Esophagus (tissue), 2 donors: ENCODE measurements at regions not wholly inside any gene's neighbourhood (a gene's known extent, or its start where the extent isn't known, plus 50 kb on each side); places are given as distances from the start of the nearest gene placed in this dataset.

ENCODE experiments used
- H3K27ac ChIP-seq, 2 donors: one replicate each; pipeline ENCODE4 v1.5.1; 2013; ENCODE audit warnings: low read depth in 2 of 2, mild to moderate bottlenecking in 2 of 2, inconsistent platforms in 1 of 2, low read length in 1 of 2, moderate library complexity in 1 of 2
- H3K27me3 ChIP-seq, 2 donors: one replicate each; pipeline ENCODE4 v1.6.1; 2013; ENCODE audit warnings: low read length in 2 of 2, control low read depth in 1 of 2, mild to moderate bottlenecking in 1 of 2; ENCODE audit not compliant: insufficient read depth in 2 of 2, control insufficient read depth in 1 of 2
- H3K36me3 ChIP-seq, 2 donors: one replicate each; pipeline ENCODE4 v1.6.1; 2013; ENCODE audit warnings: low read length in 1 of 2; ENCODE audit not compliant: control insufficient read depth in 2 of 2, insufficient read depth in 2 of 2
- H3K4me1 ChIP-seq, 2 donors: one replicate each; pipeline ENCODE4 v1.6.1; 2013; ENCODE audit warnings: low read length in 1 of 2; ENCODE audit not compliant: control insufficient read depth in 2 of 2, insufficient read depth in 2 of 2
- H3K4me3 ChIP-seq, 2 donors: one replicate each; pipeline ENCODE4 v1.5.1; 2013; ENCODE audit warnings: low read length in 2 of 2, mild to moderate bottlenecking in 2 of 2, low read depth in 1 of 2, moderate library complexity in 1 of 2
- H3K9me3 ChIP-seq, 2 donors: one replicate each; pipeline ENCODE4 v1.6.1; 2013; ENCODE audit warnings: mild to moderate bottlenecking in 2 of 2, low read depth in 1 of 2, low read length in 1 of 2, moderate library complexity in 1 of 2; ENCODE audit not compliant: control insufficient read depth in 2 of 2, insufficient read depth in 1 of 2
- WGBS, 2 donors: extraction: QIAGEN DNeasy Blood & Tissue Kit; methylation state at CpG; one replicate each; pipeline ENCODE4 v1.1.7; 2013; 5-methylcytosine and 5-hydroxymethylcytosine counted together
- donor health status: healthy with polysubstance abuse.
- donor health status: Bipolar disorder and iron deficiency.

GRCh38 chr6:87914637-87915395 is 132.8 kb upstream of the SPACA1 start:
- Histone ChIP-seq H3K27ac (no peak overlapping the region), H3K36me3 (no peaks in the 10 kb centered on the region), H3K27me3 (no peaks in the 10 kb centered on the region), H3K9me3 (no peaks in the 10 kb centered on the region), H3K4me3 (no peak overlapping the region), H3K4me1 (no peaks in the 10 kb centered on the region)
- 92 to 93% methylated on average over 4 of the region's 4 CpGs for WGBS, 2 donors

GRCh38 chr6:87913974-87914373 is 133.7 kb upstream of the SPACA1 start:
- WGBS, 2 donors: 71 to 74% methylated on average over 6 of the region's 6 CpGs
- Histone ChIP-seq H3K27me3 (no peaks in the 10 kb centered on the region), H3K9me3 (no peaks in the 10 kb centered on the region), H3K27ac (no peak overlapping the region), H3K4me3 (no peak overlapping the region), H3K36me3 (no peaks in the 10 kb centered on the region), H3K4me1 (no peaks in the 10 kb centered on the region)

DNA sequence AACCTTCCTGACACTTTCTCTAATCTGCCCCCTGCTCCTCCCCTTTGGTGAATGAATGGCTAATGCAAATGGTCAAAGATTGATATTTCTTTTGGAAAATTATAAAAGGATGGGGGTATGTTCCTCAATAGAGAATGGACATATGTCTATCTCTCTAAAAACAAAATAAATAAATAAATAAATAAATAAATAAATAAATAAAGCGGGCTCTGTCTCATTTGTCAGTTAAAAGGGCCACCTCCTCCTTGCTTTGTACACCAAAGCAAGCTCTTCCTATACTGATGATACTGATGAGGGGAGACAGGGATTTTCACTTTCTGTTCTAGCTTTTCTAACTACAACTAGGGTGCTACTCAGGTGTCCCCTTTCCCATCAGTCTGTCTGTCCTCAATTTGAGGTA is 135.5 kb upstream of the SPACA1 start:
- no peaks in the 10 kb centered on the region for H3K27me3 ChIP-seq
- no peaks in the 10 kb centered on the region for H3K9me3 ChIP-seq
- H3K36me3 ChIP-seq: no peaks in the 10 kb centered on the region
- no peak overlapping the region for H3K27ac ChIP-seq
- 88 to 98% methylated on average over 1 of the region's 1 CpG for WGBS, 2 donors
- H3K4me3 ChIP-seq: no peak overlapping the region
- no peaks in the 10 kb centered on the region for H3K4me1 ChIP-seq

DNA sequence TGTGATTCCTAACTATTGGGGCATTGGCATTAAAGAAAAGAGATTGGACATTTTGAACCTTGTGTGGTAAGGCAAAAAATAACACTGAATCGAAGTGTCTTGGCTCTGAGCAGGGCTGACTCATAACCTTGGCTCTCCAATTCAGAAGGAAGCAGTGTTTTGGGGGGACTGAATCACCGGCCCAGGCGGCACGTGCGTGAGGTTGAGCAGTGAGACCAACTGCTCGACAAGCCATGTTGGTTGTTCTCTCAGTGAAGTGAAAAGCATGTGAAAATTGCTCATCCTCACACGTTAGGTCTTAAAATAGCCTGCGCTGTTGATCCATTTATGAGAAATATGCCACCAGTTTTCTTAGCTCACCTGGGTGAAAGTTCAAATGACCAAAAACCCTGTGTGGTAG is 137.8 kb upstream of the SPACA1 start:
- no peaks in the 10 kb centered on the region for H3K4me1 ChIP-seq
- no peak overlapping the region for H3K27ac ChIP-seq
- 51 to 60% methylated on average over 8 of the region's 8 CpGs for WGBS, 2 donors
- H3K4me3 ChIP-seq: no peak overlapping the region
- H3K36me3 ChIP-seq: no peaks in the 10 kb centered on the region
- no peaks in the 10 kb centered on the region for H3K9me3 ChIP-seq
- no peaks in the 10 kb centered on the region for H3K27me3 ChIP-seq

DNA sequence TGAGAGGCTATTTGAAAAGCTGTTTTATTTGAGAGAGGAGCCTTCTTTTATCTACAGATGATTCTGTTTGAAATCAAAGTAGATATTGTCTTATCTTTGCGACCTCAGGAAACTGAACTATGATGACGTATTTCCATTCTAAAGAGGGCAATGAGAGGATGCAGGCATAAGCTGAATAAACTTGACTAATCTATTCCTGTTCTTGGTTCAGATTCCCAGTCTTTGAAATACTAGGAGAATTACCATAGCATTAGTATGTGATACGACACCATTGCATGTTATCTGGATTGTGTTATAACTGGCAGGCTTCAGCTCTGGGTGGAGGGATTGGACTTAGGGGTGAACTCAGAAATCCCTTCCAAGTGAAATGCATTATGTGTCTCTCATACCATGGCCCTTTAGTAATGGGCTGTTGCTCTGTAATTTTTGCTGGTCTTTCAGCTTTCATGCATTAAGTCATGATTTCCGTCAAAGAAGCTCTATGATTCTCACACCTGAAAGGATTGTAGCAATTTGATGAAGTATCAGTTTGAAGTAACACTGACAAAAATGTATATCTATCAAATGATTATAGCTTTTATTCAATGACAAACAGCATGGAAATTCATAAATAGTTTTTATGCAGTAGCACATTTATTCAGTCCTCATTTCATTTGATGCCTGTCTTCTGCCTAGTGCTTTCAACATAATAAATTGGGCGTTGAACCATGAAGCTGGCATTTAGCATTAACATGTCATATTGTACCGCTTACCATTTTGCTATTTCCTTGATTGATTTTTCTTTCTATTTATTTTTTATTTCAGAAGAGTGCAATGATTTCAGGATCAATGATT is 138.4 kb upstream of the SPACA1 start:
- Histone ChIP-seq H3K4me3 (no peak overlapping the region), H3K27ac (no peak overlapping the region), H3K4me1 (no peaks in the 10 kb centered on the region), H3K36me3 (no peaks in the 10 kb centered on the region), H3K9me3 (no peaks in the 10 kb centered on the region), H3K27me3 (no peaks in the 10 kb centered on the region)
- WGBS, 2 donors: 72 to 74% methylated on average over 6 of the region's 6 CpGs

DNA sequence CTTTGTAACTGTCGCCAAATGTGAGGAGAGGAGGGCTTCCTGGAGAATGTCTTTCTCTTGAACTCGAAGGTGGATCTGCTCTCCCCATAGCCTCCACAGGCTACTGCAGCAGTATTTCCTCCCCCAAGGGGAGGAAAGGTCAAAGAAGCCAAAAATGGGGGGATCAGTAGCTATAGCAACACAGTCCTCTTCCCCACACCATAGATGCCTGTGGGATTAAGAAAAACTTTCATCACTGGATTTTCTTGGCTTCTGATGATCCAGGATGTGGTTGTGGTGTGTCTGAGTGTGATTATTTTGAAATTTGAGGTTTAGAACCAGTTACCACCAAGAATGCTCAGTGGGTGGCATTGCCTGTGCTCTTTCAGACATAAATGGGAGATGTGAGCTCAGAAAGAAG is 140.1 kb upstream of the SPACA1 start:
- Histone ChIP-seq H3K9me3 (no peaks in the 10 kb centered on the region), H3K27me3 (no peaks in the 10 kb centered on the region), H3K4me3 (no peak overlapping the region), H3K36me3 (no peaks in the 10 kb centered on the region), H3K27ac (no peak overlapping the region), H3K4me1 (no peaks in the 10 kb centered on the region)
- 56 to 69% methylated on average over 2 of the region's 2 CpGs for WGBS, 2 donors

DNA sequence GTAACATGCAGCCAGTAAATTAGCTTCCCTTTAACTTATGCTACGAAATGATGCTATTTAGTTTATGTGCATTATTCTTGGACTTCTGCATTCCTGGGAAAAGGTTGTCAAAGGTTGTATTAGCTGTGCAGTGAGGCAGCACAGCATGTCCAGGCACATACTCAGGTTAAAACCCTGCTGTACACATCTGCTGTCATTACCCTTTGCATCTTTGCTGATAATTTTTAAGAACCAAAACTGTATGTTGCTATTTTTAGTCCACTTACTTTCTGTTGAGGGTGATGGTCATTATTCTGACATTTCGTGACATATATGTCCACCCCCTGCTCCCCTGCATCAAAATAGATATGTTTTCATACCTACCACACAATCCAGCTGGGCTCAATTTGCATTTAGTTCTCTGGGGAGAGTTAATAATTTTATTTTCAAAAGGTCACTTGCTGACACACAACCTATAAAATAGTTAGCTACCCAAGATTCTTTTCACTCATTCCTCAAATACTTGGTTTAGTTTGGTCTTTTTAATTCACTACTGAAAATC is 142.5 kb upstream of the SPACA1 start:
- WGBS, 2 donors: 61 to 65% methylated on average over 2 of the region's 2 CpGs
- Histone ChIP-seq H3K36me3 (no peaks in the 10 kb centered on the region), H3K9me3 (no peaks in the 10 kb centered on the region), H3K27ac (no peak overlapping the region), H3K27me3 (no peaks in the 10 kb centered on the region), H3K4me1 (no peaks in the 10 kb centered on the region), H3K4me3 (no peak overlapping the region)

DNA sequence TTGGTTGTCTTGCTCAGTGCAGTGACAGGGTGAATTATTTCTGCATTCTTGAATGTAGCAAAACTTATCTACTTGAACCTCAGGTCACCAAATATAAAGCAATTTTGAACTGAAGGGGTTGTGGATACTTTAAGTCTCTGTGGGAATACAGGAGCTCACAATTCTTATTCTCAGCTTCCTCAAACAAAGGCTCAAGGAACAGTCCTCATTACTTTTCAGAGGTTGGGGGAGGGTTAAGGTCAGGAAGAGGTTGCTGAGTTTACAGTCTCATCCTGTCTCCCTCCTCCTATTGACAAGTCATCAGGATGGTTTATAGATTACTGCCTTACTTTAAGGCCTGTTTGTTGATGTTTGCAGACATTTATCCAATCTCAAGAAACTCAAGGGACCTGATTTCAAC is 143.6 kb upstream of the SPACA1 start:
- H3K4me1 ChIP-seq: no peaks in the 10 kb centered on the region
- H3K9me3 ChIP-seq: no peaks in the 10 kb centered on the region
- no peak overlapping the region for H3K27ac ChIP-seq
- H3K4me3 ChIP-seq: no peak overlapping the region
- H3K27me3 ChIP-seq: no peaks in the 10 kb centered on the region
- H3K36me3 ChIP-seq: no peaks in the 10 kb centered on the region

GRCh38 chr6:87903323-87903722 is 144.3 kb upstream of the SPACA1 start:
- Histone ChIP-seq H3K27me3 (no peaks in the 10 kb centered on the region), H3K4me1 (no peaks in the 10 kb centered on the region), H3K4me3 (no peak overlapping the region), H3K36me3 (no peaks in the 10 kb centered on the region), H3K9me3 (no peaks in the 10 kb centered on the region), H3K27ac (no peak overlapping the region)
- 85 to 87% methylated on average over 12 of the region's 12 CpGs for WGBS, 2 donors
